GM18951 (cell line): ENCODE measurements at regions not wholly inside any gene's neighbourhood (a gene's known extent, or its start where the extent isn't known, plus 50 kb on each side); places are given as distances from the start of the nearest gene placed in this dataset.

Experiments used
- POLR2A ChIP-seq: IDR thresholded peaks from 4 replicates; pipeline ENCODE4 v1.6.1; 2011; ENCODE audit warnings: mild to moderate bottlenecking; ENCODE audit not compliant: insufficient read length, insufficient read depth; ENCODE audit errors: extremely low read depth
- in situ Hi-C: fragments of 300-500 bp; cut with MboI; formaldehyde crosslinking; loops from one replicate; pipeline ENCODE4 v1.12.0; 2022; ENCODE audit warnings: low sequenced_read_pairs, mixed read lengths, inconsistent platforms; ENCODE audit not compliant: unreplicated experiment

DNA sequence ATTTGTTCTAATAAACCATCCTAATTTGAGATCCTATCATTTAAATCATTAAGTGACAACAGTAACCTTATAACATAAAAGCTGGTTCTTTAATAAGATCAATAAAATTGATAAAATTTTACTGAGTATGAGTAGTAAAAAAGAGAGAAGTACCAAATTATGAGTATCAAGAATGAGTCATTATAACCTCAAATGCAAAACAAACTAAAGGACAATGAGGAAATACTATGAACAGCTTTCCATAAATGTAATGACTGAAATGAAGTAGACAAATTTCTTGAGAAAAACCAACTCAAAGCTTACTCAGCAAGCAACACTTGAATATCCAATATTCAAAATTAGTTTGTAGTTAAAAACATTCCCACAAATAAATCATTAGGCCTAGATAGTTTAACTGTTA lies 433.0 kb downstream of the ZEB2 start:
- in situ Hi-C loops = no loop called here
- no peak for TF ChIP-seq POLR2A

DNA sequence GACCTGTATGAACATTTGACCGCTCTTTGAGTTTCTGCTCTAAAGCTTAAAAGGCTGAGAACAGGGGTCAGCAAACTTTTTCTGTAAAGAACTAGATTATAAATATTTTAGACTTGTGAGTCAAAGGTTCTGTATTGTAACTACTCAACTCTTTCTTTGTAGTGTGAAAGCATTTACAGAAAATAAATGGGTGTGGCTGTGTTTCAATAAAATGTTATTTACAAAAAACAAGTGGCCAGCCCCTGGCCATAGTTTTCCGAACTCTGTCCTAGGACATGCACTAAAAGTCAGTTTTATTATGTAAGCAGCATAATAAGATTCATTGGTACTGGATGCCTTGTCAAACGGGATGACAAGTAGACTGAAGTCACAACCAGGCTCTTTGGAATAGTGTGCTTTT lies 434.9 kb downstream of the ZEB2 start:
- in situ Hi-C loops = no loop called here
- no peak for TF ChIP-seq POLR2A

DNA sequence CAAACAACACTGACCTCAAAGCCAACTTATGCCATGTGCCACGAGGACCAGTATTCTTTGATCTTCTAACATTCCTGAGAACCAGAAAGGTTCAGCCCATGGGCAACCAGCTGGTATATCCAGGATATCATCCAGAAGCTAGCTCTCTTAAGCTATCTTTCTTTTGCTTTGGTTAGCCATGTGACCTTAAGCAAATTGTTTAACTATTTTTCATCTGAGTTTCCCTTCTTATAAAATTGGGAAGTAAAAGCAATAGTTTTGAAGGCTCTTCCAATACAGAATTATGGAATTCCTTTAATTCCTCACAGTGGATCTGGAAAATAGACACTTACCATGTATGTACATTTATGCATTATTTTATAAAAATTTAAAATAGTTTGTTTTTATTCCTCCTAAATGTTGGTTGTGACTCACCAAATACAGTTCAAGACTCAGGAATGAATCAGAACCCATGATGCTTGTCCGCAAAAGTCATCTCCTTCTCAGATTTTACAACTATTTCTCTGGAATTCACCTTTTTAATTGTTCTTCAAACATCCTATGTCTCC lies 435.7 kb downstream of the ZEB2 start:
- in situ Hi-C loops = no loop called here
- no peak for TF ChIP-seq POLR2A

DNA sequence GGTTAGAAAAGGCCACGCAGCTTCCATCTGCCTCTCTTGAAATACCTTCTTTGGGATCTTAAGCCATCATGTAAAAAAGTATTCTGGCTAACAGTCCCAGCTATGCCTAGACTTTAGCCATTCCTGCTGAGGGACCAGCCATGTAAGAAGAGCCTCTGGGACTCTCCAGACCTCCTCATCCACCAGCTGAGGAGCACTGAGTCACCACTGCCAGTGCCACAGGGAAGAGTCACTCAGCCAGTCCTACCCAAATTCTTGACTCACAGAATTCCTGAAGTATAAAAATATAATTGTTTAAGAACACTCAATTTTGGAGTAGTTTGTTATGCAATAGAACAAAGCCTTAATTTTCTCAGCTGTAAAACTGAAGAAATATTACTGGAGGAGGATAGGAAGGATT lies 436.7 kb downstream of the ZEB2 start:
- no peak for TF ChIP-seq POLR2A
- in situ Hi-C loops = no loop called here

DNA sequence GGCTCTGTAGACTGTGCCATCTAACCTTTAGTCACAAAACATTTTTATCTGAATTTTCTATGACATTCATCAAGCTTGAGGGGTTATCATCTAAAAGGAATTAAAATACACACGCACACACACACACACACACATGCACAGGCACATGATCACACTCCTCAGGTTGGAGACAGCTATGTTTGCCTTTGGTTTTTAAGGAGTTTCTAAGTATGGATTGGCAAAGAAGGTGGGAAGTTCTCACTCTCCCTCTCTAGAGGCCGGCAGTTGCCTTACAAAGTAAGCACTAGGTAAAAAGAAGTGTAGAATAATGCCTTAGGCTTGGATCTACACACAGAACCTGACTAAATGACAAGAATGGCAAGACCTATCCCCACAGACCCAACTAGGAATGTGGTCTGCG lies 437.1 kb downstream of the ZEB2 start:
- in situ Hi-C loops = no loop called here
- no peak for TF ChIP-seq POLR2A

- TF ChIP-seq POLR2A = no peak
- in situ Hi-C loops = no loop called here
Observed at GRCh38 chr2:144082327-144082726, 437.6 kb downstream of the ZEB2 start.

DNA sequence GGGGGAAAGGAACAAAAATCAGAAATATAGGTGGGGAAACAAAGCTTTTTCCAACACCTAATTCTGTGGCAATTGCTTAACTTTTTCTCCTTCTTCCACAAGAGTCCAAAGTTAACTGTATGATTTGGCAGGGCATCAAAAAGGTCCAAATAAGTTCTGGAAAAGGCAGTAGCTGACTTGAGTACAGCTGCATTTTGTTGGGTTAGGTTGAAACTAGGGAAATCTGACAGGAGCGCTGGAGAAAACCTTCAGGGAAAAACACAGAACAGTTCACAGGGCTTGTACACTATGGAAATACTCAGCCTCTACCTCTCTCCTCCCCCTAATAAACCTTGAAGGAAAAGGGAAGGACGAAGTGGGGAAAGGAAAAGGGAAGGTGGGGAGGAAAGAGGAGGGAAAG lies 438.6 kb downstream of the ZEB2 start:
- TF ChIP-seq POLR2A = no peak
- in situ Hi-C loops = no loop called here

GRCh38 chr2:144079803-144080202 lies 440.1 kb downstream of the ZEB2 start:
- in situ Hi-C loops = no loop called here
- TF ChIP-seq POLR2A = no peak

DNA sequence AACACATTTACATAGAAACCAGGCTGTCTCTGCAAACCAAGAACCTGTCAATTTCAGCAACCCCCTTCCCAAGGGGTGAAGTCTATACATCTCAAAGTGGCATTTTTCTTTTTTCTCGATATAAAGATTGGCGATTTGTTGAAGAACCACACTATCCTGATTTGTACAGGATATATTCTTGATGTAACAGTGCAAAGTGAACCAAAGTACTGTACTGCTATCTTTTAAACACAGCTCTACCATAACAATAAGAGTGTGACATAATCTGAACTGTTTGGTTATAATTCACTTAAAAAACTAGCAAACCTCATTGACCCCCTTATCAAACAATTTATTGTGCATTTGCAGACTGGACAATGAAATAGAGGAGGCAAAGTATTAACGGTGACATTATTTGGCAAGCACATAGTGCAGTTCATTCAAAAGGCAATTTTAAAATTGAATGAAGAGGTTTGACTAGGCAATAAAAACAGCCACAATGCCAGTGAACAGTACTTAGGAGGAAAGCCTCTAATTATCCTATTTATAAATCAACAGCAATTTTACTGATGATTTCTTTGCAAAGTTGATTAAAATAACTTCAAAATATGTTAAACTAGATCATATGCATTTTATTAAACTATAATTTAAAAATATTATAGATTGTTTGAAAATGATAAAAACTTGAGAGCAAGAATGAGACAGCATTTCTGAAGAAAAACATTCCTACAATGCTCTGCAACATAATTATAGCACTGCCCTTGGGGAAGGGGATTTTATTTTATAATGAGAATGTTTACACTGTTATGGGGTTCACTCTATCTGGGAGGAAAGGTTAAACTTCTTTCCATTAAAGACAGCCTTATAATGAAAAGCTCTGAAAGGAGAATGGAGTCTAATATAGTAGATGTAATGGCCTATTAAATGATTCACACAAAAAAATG lies 440.9 kb downstream of the ZEB2 start:
- TF ChIP-seq POLR2A = no peak
- in situ Hi-C loops = no loop called here

GRCh38 chr2:144078106-144078505 lies 441.8 kb downstream of the ZEB2 start:
- in situ Hi-C loops = no loop called here
- no peak for TF ChIP-seq POLR2A

GRCh38 chr2:144074450-144074849 lies 445.5 kb downstream of the ZEB2 start:
- no peak for TF ChIP-seq POLR2A
- in situ Hi-C loops = no loop called here

DNA sequence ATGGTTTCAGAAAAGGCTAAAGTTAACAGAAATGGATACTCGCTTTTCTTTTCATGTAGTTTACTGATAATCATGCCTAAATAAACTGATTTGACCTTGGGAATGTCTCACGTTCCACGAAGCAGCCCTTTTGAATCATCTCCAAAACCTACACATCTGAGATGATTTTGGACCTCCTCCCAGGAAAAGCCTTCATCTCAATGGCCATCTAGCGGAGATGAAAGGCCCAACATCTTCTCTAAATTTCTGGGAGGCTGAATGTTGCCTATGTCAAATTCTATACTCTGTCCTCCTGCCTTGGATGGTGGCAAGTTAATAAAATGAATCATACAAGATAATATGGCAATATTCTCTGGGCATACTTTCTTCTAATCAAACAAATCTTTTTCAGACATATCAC lies 448.5 kb downstream of the ZEB2 start:
- no peak for TF ChIP-seq POLR2A
- in situ Hi-C loops = no loop called here

- in situ Hi-C loops = no loop called here
- no peak for TF ChIP-seq POLR2A
Observed at GRCh38 chr2:144067506-144067905, 452.4 kb downstream of the ZEB2 start.

- in situ Hi-C loops = no loop called here
- no peak for TF ChIP-seq POLR2A
Observed at GRCh38 chr2:144063602-144064001, 456.3 kb downstream of the ZEB2 start.
